Upper lobe of left lung (tissue), 6 donors: ENCODE measurements at regions not wholly inside any gene's neighbourhood (a gene's known extent, or its start where the extent isn't known, plus 50 kb on each side); places are given as distances from the start of the nearest gene placed in this dataset.

Source experiments
- ATAC-seq, 2 donors: fragments of 200-7000 bp; cut with Tn5 transposase; one replicate each; pipeline ENCODE4 v1.9.1; 2022; ENCODE audit warnings: mild to moderate bottlenecking in 2 of 2, moderate library complexity in 2 of 2; ENCODE audit not compliant: low FRiP score in 2 of 2
- DNase-seq, 2 donors: peaks; one replicate each; pipeline ENCODE4 v3.0.0-alpha.2; 2019 to 2020
- H3K27ac ChIP-seq, 4 donors: fragments of 200-600 bp; sonication (generic); one replicate each; pipeline ENCODE4 v1.5.1; 2016 to 2019
- H3K27me3 ChIP-seq, 4 donors: fragments of 200-600 bp; sonication (generic); one replicate each; pipeline ENCODE4 v1.5.1; 2017 to 2019
- H3K36me3 ChIP-seq, 4 donors: fragments of 200-600 bp; sonication (generic); one replicate each; pipeline ENCODE4 v1.5.1; 2016 to 2019
- H3K4me1 ChIP-seq, 4 donors: fragments of 200-600 bp; sonication (generic); one replicate each; pipeline ENCODE4 v1.5.1; 2018 to 2019
- H3K4me3 ChIP-seq, 4 donors: fragments of 200-600 bp; sonication (generic); one replicate each; pipeline ENCODE4 v1.5.1; 2017 to 2019; ENCODE audit warnings: mild to moderate bottlenecking in 2 of 4, moderate library complexity in 1 of 4
- H3K9me3 ChIP-seq, 4 donors: fragments of 200-600 bp; sonication (generic); one replicate each; pipeline ENCODE4 v1.5.1; 2018 to 2019
- CTCF ChIP-seq, 6 experiments: fragments of 450-650 bp in 4 of 6; fragments of 200-600 bp in 2 of 6; sonication (generic) in 2 of 6; IDR thresholded peaks; one replicate each; pipeline ENCODE4 v1.5.1; 2016 to 2019; ENCODE audit warnings: antibody characterized with exemption in 6 of 6
- EP300 ChIP-seq, 4 donors: sonication (generic); formaldehyde crosslinking; IDR thresholded peaks; one replicate each; pipeline ENCODE4 v1.5.1; 2017; ENCODE audit warnings: antibody characterized with exemption in 4 of 4, control low read depth in 2 of 4
- POLR2A ChIP-seq, 4 donors: fragments of 450-650 bp; IDR thresholded peaks; one replicate each; pipeline ENCODE4 v1.5.1; 2016 to 2017; ENCODE audit warnings: antibody characterized with exemption in 4 of 4, mild to moderate bottlenecking in 2 of 4
- POLR2AphosphoS5 ChIP-seq, 2 donors: sonication (generic); formaldehyde crosslinking; IDR thresholded peaks; one replicate each; pipeline ENCODE4 v1.5.1; 2017; ENCODE audit warnings: antibody characterized with exemption in 2 of 2
- WGBS, 2 donors: methylation state at CpG; one replicate each; pipeline ENCODE4 v1.1.5; 2017 to 2018; 5-methylcytosine and 5-hydroxymethylcytosine counted together
- donor health status: DM: no; HTN: no; CAD: no; lungs with moderate emphysema.
- donor health status: DM: no; HTN: yes; CAD: no; lungs with severe emphysema.

GRCh38 chr20:52852714-52853113 lies 119.4 kb upstream of the TSHZ2 start:
- TF ChIP-seq CTCF (IDR thresholded peaks at IDR 0.05), result no peak
- TF ChIP-seq POLR2AphosphoS5 (IDR thresholded peaks at IDR 0.05), result no peak
- TF ChIP-seq POLR2A (IDR thresholded peaks at IDR 0.05), result no peak
- TF ChIP-seq EP300 (IDR thresholded peaks at IDR 0.05), result no peak
- no peak overlapping the region for H3K4me3 ChIP-seq
- no peaks in the 10 kb centered on the region for H3K36me3 ChIP-seq
- H3K27me3 ChIP-seq, result no peaks in the 10 kb centered on the region
- DNase-seq, result no peak
- no peak for ATAC-seq
- 39 to 64% methylated on average over 3 of the region's 3 CpGs for WGBS, 2 donors
- no peaks in the 10 kb centered on the region for H3K4me1 ChIP-seq
- no peak overlapping the region for H3K27ac ChIP-seq
- no peaks in the 10 kb centered on the region for H3K9me3 ChIP-seq

- no peaks in the 10 kb centered on the region for H3K36me3 ChIP-seq
- H3K4me1 ChIP-seq, result no peaks in the 10 kb centered on the region
- no peaks in the 10 kb centered on the region for H3K9me3 ChIP-seq
- no peak for ATAC-seq
- H3K27me3 ChIP-seq, result no peaks in the 10 kb centered on the region
- WGBS, 2 donors, result 80 to 88% methylated on average over 2 of the region's 2 CpGs
- TF ChIP-seq POLR2AphosphoS5 (IDR thresholded peaks at IDR 0.05), result no peak
- no peak for TF ChIP-seq EP300 (IDR thresholded peaks at IDR 0.05)
- no peak for TF ChIP-seq CTCF (IDR thresholded peaks at IDR 0.05)
- no peak for TF ChIP-seq POLR2A (IDR thresholded peaks at IDR 0.05)
- no peak overlapping the region for H3K4me3 ChIP-seq
- no peak overlapping the region for H3K27ac ChIP-seq
- no peak for DNase-seq
Observed at GRCh38 chr20:52847731-52848359, 124.3 kb upstream of the TSHZ2 start.

GRCh38 chr20:52847029-52847660 lies 125.0 kb upstream of the TSHZ2 start:
- TF ChIP-seq CTCF (IDR thresholded peaks at IDR 0.05) (no peak), POLR2AphosphoS5 (IDR thresholded peaks at IDR 0.05) (no peak), POLR2A (IDR thresholded peaks at IDR 0.05) (no peak), EP300 (IDR thresholded peaks at IDR 0.05) (no peak)
- no peaks in the 10 kb centered on the region for H3K9me3 ChIP-seq
- WGBS, 2 donors, result 55 to 67% methylated on average over 4 of the region's 4 CpGs
- H3K4me3 ChIP-seq, result no peak overlapping the region
- H3K27me3 ChIP-seq, result no peaks in the 10 kb centered on the region
- no peak for ATAC-seq
- DNase-seq, result no peak
- no peaks in the 10 kb centered on the region for H3K36me3 ChIP-seq
- H3K27ac ChIP-seq, result no peak overlapping the region
- no peaks in the 10 kb centered on the region for H3K4me1 ChIP-seq

- Histone ChIP-seq H3K36me3 (no peaks in the 10 kb centered on the region), H3K9me3 (no peaks in the 10 kb centered on the region), H3K4me3 (no peak overlapping the region), H3K4me1 (no peaks in the 10 kb centered on the region), H3K27ac (no peak overlapping the region), H3K27me3 (no peaks in the 10 kb centered on the region)
- no peak for DNase-seq
- TF ChIP-seq POLR2AphosphoS5 (IDR thresholded peaks at IDR 0.05), result no peak
- no peak for TF ChIP-seq EP300 (IDR thresholded peaks at IDR 0.05)
- no peak for TF ChIP-seq POLR2A (IDR thresholded peaks at IDR 0.05)
- TF ChIP-seq CTCF (IDR thresholded peaks at IDR 0.05), result no peak
- ATAC-seq, result no peak
Observed at GRCh38 chr20:52845044-52845443, 127.1 kb upstream of the TSHZ2 start.

- DNase-seq, result no peak
Observed at GRCh38 chr20:52843425-52843824, 128.7 kb upstream of the TSHZ2 start.

More at GRCh38 chr20:52843425-52843824, 128.7 kb upstream of the TSHZ2 start:
- Histone ChIP-seq H3K4me3 (no peak overlapping the region), H3K9me3 (no peaks in the 10 kb centered on the region), H3K36me3 (no peaks in the 10 kb centered on the region), H3K4me1 (no peaks in the 10 kb centered on the region), H3K27ac (no peak overlapping the region), H3K27me3 (no peaks in the 10 kb centered on the region)
- no peak for ATAC-seq
- WGBS, 2 donors, result 86 to 94% methylated on average over 5 of the region's 5 CpGs
- no peak for TF ChIP-seq POLR2A (IDR thresholded peaks at IDR 0.05)
- no peak for TF ChIP-seq CTCF (IDR thresholded peaks at IDR 0.05)
- no peak for TF ChIP-seq POLR2AphosphoS5 (IDR thresholded peaks at IDR 0.05)
- TF ChIP-seq EP300 (IDR thresholded peaks at IDR 0.05), result no peak
